Transverse colon (tissue), 4 donors: ENCODE measurements at regions not wholly inside any gene's neighbourhood (a gene's known extent, or its start where the extent isn't known, plus 50 kb on each side); places are given as distances from the start of the nearest gene placed in this dataset.

ENCODE experiments used
- POLR2AphosphoS5 ChIP-seq, 3 donors: sonication (generic); formaldehyde crosslinking; IDR thresholded peaks; one replicate each; pipeline ENCODE4 v1.6.1; 2016; ENCODE audit warnings: antibody characterized with exemption in 3 of 3
- TF ChIP-seq, protein P1 (sequence below), 5 experiments: fragments of 200-600 bp in 3 of 5; fragments of 450-650 bp in 2 of 5; sonication (generic) in 3 of 5; IDR thresholded peaks; 1 replicate in 2 of 5; 2 replicates in 3 of 5; pipeline ENCODE4 v1.5.1; 2016 to 2017; ENCODE audit warnings: antibody characterized with exemption in 5 of 5, inconsistent platforms in 3 of 5, mild to moderate bottlenecking in 2 of 5, moderate library complexity in 1 of 5

DNA sequence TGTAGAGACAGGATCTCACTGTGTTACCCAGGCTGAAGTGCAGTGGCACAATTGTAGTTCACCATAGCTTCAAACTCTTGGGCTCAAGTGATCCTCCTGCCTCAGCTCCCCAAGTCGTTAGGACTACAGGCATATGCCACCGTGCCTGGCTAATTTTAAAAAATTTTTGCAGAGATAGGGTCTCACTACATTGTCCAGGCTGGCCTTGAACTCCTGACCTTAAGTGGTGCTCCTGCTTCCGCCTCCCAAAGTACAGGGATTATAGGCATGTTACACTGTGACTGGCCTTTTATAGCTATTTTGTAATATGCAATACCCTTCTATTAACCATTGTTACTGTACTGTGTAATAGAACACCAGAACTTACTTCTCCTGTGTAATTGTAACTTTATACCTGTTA, 139.3 kb upstream of the ZNF267 start:
- TF ChIP-seq, protein P1, sequence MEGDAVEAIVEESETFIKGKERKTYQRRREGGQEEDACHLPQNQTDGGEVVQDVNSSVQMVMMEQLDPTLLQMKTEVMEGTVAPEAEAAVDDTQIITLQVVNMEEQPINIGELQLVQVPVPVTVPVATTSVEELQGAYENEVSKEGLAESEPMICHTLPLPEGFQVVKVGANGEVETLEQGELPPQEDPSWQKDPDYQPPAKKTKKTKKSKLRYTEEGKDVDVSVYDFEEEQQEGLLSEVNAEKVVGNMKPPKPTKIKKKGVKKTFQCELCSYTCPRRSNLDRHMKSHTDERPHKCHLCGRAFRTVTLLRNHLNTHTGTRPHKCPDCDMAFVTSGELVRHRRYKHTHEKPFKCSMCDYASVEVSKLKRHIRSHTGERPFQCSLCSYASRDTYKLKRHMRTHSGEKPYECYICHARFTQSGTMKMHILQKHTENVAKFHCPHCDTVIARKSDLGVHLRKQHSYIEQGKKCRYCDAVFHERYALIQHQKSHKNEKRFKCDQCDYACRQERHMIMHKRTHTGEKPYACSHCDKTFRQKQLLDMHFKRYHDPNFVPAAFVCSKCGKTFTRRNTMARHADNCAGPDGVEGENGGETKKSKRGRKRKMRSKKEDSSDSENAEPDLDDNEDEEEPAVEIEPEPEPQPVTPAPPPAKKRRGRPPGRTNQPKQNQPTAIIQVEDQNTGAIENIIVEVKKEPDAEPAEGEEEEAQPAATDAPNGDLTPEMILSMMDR (IDR thresholded peaks at IDR 0.05), result no peak
- no peak for TF ChIP-seq POLR2AphosphoS5 (IDR thresholded peaks at IDR 0.05)
